ENCODE measurements at regions not wholly inside any gene's neighbourhood (a gene's known extent, or its start where the extent isn't known, plus 50 kb on each side); places are given as distances from the start of the nearest gene placed in this dataset.
"Not testable (repeated sequence)": the region's sequence is repeated elsewhere in the genome, so short reads cannot be mapped to it uniquely, and the experiment has no call there.

GRCh38 chr4:133565379-133565778 lies 416.3 kb downstream of the PCDH10 start:
- no peak for DNase-seq (ENCODE audit: low spot score)
- Histone ChIP-seq H3K4me3 (no peak overlapping the region), H3K27ac (no peak overlapping the region)
- TF ChIP-seq CTCF (IDR thresholded peaks at IDR 0.05): no peak

- no peak for TF ChIP-seq CTCF (IDR thresholded peaks at IDR 0.05)
- DNase-seq (ENCODE audit: low spot score): no peak
- Histone ChIP-seq H3K4me3 (no peak overlapping the region), H3K27ac (no peak overlapping the region)
Measured at GRCh38 chr4:133559987-133560386, 410.9 kb downstream of the PCDH10 start.

GRCh38 chr4:133555671-133556070 lies 406.6 kb downstream of the PCDH10 start:
- no peak overlapping the region for H3K4me3 ChIP-seq
- no peak for DNase-seq (ENCODE audit: low spot score)
- TF ChIP-seq CTCF (IDR thresholded peaks at IDR 0.05): no peak
- H3K27ac ChIP-seq: no peak overlapping the region

- Histone ChIP-seq H3K4me3 (no peak overlapping the region), H3K27ac (no peak overlapping the region)
- no peak for TF ChIP-seq CTCF (IDR thresholded peaks at IDR 0.05)
- DNase-seq (ENCODE audit: low spot score): no peak
Measured at GRCh38 chr4:133550436-133550835, 401.3 kb downstream of the PCDH10 start.

- no peak for DNase-seq (ENCODE audit: low spot score)
- Histone ChIP-seq H3K27ac (no peak overlapping the region), H3K4me3 (no peak overlapping the region)
- no peak for TF ChIP-seq CTCF (IDR thresholded peaks at IDR 0.05)
Measured at GRCh38 chr4:133544097-133544496, 395.0 kb downstream of the PCDH10 start.

GRCh38 chr4:133537780-133538281 lies 388.7 kb downstream of the PCDH10 start:
- Histone ChIP-seq H3K27ac (no peak overlapping the region), H3K4me3 (no peak overlapping the region)
- DNase-seq (ENCODE audit: low spot score): no peak
- TF ChIP-seq CTCF (IDR thresholded peaks at IDR 0.05): no peak

- DNase-seq (ENCODE audit: low spot score); H3K27ac ChIP-seq; H3K4me3 ChIP-seq: not testable (repeated sequence)
Measured at GRCh38 chr4:133534224-133534623, 385.1 kb downstream of the PCDH10 start.

- Histone ChIP-seq H3K4me3 (no peak overlapping the region), H3K27ac (no peak overlapping the region)
- TF ChIP-seq CTCF (IDR thresholded peaks at IDR 0.05): no peak
- DNase-seq (ENCODE audit: low spot score): no peak
Measured at GRCh38 chr4:133524369-133524768, 375.3 kb downstream of the PCDH10 start.

Measured in coronary artery (tissue), 2 donors.